NCI-H128 (cell line): ENCODE measurements at regions not wholly inside any gene's neighbourhood (a gene's known extent, or its start where the extent isn't known, plus 50 kb on each side); places are given as distances from the start of the nearest gene placed in this dataset.

ENCODE experiments used
- DNase-seq: peaks from one replicate; lab custom pipeline; 2025; ENCODE audit not compliant: unreplicated experiment; lab: John Stamatoyannopoulos, UW

DNA sequence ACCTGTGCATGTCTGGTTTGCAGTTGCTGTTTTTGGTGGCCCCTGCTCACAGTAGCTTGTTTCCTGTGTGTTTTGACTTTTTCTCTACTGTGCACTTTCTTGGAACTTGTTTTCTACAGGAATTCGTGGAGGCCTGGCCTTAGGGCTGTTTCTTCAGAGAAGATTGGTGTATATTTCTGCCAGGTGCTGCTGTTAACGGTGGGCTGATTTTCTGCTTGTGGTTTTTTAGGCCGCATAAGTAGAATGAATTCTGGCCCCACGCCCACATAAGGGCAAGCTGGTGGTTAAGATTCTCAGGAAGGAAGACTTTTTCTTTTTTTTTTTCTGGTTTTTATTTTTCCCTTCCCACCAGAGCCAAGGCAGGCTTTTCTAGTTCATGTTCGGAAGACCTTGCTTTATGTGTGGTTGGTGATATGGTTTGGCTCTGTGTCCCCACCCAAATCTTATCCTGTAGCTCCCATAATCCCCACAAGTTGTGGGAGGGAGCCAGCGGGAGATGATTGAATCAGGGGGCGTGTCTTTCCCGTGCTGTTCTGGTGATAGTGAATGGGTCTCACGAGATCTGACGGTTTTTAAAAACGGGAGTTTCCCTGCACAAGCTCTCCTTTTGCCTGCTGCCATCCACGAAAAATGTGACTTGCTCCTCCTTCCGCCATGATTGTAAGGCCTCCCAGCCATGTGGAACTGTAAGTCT, 71.5 kb upstream of the DISP3 start:
- no peak for DNase-seq

DNA sequence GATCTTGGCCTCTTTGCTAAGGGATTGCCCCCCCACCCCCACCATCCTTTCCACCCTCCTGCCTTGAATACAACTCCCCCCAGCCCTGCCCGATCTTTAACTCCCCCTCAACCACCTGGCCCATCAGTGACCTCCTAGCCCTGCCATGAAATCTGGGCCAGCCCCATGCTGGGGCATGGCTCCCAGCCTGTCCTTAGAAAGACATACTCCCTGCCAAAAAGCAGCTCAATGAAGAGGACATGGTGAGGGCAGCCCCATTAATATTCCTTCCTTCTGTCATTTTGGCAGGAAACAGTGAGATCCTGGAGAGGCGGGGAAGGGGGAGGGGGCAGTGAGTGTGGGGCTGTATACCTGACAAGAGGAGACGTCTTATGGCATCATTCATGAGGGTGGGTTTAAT, 66.8 kb upstream of the DISP3 start:
- DNase-seq, result no peak

DNA sequence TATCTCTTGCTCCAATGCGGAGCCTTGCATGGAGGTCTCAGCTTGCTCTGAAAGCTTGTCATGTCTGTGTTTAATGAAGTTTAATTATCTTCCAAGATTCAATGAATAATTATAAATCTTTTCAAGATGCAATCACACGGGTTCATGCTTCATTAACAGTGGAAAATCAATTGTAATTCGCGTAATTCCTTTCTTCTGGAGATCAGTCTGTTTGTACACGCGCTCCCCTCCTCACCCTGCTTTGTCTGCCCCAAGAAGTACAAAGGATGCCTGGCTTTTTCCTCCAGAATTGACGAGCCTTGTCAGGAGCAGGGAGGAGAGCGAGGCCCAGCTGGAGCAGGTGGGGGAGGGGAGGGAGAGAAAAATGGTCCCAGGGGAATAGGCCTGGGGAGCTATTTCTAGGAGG, 65.0 kb upstream of the DISP3 start:
- no peak for DNase-seq

DNA sequence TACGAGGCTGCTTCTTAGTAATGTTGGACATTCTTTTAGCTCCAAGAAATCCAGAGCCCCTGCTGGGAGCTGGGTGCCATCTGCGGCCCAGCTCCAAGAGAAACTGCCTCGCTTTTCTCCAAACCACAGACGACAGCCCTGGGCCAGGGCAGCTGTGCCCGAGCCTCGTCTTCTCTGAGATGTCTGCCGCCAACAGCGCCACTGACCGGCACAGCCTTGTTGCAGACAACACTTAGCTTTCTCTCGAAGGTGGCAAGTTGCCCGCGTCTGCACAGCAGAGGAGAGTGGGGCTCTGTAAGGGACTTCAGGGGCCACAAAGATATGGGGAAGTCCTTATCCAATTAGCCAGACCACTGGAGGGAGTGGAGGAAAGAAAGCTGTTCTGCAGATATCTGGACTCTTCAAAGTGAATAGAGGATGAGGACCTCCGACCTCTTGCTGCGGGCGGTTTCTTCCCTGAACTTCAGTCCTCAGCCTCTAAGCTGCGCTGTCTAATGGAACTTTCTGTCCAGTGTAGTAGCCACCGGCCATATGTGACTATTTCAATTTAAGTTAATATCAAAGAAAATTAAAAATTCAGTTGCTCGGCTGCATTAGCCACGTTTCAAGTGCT, 63.9 kb upstream of the DISP3 start:
- DNase-seq, result no peak

DNA sequence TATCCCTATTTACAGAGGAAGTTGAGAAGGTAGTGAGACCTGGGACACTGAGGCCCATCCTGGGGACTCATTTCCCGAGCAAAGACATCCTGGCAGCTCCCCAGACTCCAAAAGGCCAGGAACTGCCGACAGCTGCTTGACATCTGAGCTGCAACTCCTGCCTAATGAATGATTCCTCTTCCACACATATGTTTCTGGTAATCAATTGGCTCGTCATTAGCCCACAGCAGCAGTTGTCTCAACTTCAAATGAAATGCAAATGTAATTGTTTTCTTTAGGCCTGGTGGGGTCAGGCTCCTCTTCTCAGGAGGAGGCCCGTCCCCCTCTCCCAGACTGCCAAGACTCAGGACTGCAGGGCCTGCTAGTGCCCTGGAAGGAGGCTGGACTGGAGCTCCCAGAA, 61.8 kb upstream of the DISP3 start:
- DNase-seq, result no peak

DNA sequence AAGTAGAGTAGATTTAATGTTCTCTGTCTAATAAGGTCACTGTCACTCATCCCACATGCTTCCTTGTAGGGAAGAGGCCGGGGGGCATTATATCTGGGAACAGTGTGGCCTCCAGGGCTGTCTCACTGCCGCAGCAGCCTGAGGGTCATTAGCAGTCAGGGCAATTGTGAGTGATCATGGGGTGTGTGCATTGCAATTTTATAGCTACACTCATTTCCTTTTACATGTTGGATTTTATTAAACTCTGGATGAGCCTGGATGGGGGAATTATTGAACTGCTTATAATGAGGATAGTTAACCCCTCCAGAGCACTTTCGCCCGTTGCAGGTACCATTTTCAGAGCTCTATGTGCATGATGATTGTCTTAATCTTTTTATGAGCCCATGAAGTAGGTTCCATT, 60.9 kb upstream of the DISP3 start:
- no peak for DNase-seq

DNA sequence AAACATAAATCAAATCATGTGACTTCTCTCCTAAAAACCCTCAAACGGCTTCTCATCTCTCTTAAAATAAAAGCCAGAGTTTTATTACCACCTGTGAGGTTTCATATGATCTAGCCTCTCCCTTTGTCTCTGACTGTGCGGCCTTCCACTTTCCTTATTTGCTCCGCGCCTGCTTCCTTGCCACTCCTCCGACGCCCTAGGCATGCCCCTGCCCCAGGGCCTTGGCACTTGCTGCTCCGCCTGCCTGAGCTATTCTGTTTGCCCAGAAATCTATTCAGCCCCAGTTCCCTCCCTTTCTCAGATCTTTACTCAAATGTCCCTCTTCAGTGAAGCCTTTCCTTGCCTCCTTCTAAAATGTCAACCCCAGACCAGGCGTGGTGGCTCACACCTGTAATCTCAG, 57.5 kb upstream of the DISP3 start:
- no peak for DNase-seq

DNA sequence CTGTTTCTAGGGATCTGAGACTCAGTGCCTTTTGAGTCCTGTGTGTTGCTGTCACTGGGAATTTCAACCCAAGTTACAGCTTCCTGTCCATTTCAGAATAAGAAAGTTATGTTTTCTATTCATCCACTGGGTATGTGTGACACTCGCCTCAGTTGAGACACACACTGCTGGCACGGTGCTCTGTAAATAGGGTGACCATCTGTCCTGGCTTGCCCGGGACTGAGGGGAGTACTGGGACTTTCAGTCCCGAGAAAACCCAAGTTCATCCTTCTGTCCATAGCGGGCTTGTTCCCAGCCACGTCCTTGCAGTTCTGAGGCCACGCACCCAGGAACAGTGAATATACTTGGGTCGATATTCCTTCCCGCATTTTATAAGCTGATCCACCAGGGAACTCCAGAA, 56.3 kb upstream of the DISP3 start:
- DNase-seq, result no peak

DNA sequence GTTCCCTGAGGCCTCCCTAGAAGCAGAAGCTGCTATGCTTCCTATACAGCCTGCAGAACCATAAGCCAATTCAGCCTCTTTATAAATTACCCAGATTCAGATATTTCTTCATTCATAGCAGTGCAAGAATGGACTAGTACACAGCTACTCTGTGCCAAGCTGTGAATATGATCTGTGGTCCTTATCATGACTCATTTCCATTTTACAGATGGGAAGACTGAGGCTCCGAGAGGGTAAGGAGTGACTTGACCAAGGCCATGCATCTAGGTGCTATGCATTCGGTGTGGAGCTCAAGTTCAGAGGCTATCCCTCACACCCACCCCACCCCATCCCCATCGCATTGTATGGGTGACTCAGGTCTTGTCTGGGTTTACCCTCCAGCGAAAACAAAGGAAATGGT, 52.3 kb upstream of the DISP3 start:
- no peak for DNase-seq

DNA sequence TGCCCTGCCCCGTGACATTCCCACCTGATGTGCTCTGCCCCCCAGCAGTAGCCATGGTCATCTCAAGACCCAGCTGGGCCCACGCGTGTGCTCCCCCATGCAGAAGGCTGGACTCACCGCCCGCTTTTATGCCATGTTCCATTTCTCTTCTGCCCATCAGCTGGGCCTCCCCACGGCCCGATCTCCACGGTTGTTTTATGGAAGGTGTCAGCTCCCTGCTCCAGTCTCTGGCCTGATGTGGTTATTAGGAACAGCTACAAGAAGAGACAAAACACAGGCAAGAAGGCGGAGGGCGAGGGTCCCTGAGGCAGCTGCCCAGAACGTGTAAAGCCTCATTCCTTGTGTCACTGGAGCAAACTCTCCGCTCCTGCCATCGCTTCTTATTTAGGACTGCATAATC, 50.2 kb upstream of the DISP3 start:
- no peak for DNase-seq
